ENCODE measurements at regions not wholly inside any gene's neighbourhood (a gene's known extent, or its start where the extent isn't known, plus 50 kb on each side); places are given as distances from the start of the nearest gene placed in this dataset.

DNA sequence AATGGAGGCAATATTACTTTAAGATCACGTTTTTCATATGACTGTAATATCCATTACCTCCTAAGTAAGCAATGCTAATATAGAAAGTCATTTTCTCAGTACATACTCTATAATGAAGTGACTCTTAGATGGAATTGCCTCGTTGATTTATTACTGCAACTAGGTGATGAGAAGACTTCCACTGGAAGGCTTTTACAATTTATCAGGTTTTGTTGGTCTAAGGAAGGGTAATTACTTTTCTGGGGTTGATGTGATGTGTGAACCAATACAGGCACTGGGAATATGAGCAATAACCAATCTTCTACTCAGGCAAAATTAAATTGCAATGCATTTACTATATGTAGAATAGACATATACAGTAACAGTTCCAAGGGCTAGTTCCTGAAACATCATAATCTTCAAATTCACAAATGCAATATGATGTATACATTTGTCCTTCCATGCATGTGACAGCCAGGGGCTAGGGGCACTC lies 635.0 kb downstream of the QKI start:
- TF ChIP-seq SIN3A (IDR thresholded peaks at IDR 0.05; ENCODE audit: borderline replicate concordance, insufficient read depth, low read length): no peak
- no peak for TF ChIP-seq TAF1 (IDR thresholded peaks at IDR 0.05; ENCODE audit: borderline replicate concordance, insufficient read depth, low read length)
